Gastroesophageal sphincter (tissue), 3 donors: ENCODE measurements at regions not wholly inside any gene's neighbourhood (a gene's known extent, or its start where the extent isn't known, plus 50 kb on each side); places are given as distances from the start of the nearest gene placed in this dataset.

ENCODE experiments used
- EP300 ChIP-seq: sonication (generic); formaldehyde crosslinking; IDR thresholded peaks from one replicate; pipeline ENCODE4 v1.6.1; 2017; ENCODE audit warnings: antibody characterized with exemption, mild to moderate bottlenecking
- POLR2A ChIP-seq, 2 donors: fragments of 450-650 bp; IDR thresholded peaks; one replicate each; pipeline ENCODE4 v1.6.1; 2017; ENCODE audit warnings: antibody characterized with exemption in 2 of 2, mild to moderate bottlenecking in 2 of 2, moderate library complexity in 1 of 2
- TF ChIP-seq, protein P1 (sequence below), 4 experiments: fragments of 200-600 bp in 2 of 4; fragments of 450-650 bp in 2 of 4; sonication (generic) in 1 of 4; IDR thresholded peaks; one replicate each; pipeline ENCODE4 v1.5.1; 2017 to 2019; ENCODE audit warnings: antibody characterized with exemption in 4 of 4, mild to moderate bottlenecking in 2 of 4, moderate library complexity in 2 of 4

DNA sequence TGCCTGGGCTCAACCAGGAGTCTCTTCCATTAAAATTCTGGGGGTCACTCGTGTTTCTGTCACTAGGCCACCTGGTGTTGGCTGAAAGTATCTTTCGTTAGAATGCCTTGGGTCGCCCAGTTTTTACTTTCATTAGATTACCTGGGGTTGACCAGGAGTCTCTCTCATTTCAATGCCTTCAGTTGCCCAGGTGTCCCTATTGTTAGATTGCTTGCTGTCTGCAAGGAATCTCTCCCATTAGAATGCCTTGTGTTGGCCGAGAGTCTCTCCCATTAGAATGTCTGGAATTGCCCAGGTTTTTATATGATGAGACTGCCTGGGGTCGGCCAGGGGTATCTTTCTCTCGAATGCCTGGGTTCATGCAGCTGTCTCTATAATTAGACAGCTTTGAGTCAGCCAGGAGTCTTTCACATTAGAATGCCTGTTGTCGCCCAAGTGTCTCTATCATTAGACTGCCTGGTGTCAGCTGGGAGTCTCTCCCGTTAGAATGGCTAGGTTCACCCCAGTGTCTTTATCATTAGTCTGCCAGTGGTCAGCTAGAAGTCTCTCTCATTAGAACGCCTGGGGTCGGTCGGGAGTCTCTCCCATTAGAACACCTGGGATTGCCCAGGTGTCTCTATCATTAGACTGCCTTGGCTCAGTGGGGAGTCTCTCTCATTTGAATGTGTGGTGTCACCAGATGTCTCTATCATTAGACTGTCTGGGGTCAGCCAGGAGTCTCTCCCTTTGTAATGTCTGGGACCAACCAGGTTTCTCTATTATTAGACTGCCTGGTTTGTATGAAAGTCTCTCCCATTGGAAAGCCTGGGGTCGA is 1446.8 kb downstream of the UQCRFS1 start:
- TF ChIP-seq POLR2A (IDR thresholded peaks at IDR 0.05) = no peak
- TF ChIP-seq, protein P1, sequence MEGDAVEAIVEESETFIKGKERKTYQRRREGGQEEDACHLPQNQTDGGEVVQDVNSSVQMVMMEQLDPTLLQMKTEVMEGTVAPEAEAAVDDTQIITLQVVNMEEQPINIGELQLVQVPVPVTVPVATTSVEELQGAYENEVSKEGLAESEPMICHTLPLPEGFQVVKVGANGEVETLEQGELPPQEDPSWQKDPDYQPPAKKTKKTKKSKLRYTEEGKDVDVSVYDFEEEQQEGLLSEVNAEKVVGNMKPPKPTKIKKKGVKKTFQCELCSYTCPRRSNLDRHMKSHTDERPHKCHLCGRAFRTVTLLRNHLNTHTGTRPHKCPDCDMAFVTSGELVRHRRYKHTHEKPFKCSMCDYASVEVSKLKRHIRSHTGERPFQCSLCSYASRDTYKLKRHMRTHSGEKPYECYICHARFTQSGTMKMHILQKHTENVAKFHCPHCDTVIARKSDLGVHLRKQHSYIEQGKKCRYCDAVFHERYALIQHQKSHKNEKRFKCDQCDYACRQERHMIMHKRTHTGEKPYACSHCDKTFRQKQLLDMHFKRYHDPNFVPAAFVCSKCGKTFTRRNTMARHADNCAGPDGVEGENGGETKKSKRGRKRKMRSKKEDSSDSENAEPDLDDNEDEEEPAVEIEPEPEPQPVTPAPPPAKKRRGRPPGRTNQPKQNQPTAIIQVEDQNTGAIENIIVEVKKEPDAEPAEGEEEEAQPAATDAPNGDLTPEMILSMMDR (IDR thresholded peaks at IDR 0.05) = no peak
- TF ChIP-seq EP300 = no peak
